Ascending aorta (tissue), 2 donors: ENCODE measurements at regions not wholly inside any gene's neighbourhood (a gene's known extent, or its start where the extent isn't known, plus 50 kb on each side); places are given as distances from the start of the nearest gene placed in this dataset.

Experiments used
- DNase-seq, 2 donors: peaks; one replicate each; pipeline ENCODE4 v3.0.0-alpha.2; 2019; ENCODE audit warnings: low spot score in 2 of 2
- H3K27ac ChIP-seq, 2 donors: fragments of 200-600 bp; sonication (generic); one replicate each; pipeline ENCODE4 v1.5.1; 2016 to 2017; ENCODE audit warnings: mild to moderate bottlenecking in 1 of 2
- H3K27me3 ChIP-seq: fragments of 200-600 bp; sonication (generic); one replicate; pipeline ENCODE4 v1.5.1; 2017
- H3K36me3 ChIP-seq, 2 donors: fragments of 200-600 bp; sonication (generic); one replicate each; pipeline ENCODE4 v1.5.1; 2016
- H3K4me1 ChIP-seq, 2 donors: fragments of 200-600 bp; sonication (generic); one replicate each; pipeline ENCODE4 v1.5.1; 2016 to 2017; ENCODE audit warnings: mild to moderate bottlenecking in 1 of 2
- H3K4me3 ChIP-seq, 2 donors: fragments of 200-600 bp; sonication (generic); one replicate each; pipeline ENCODE4 v1.5.1; 2016 to 2017; ENCODE audit warnings: mild to moderate bottlenecking in 1 of 2
- H3K9me3 ChIP-seq, 2 donors: fragments of 200-600 bp; sonication (generic); one replicate each; pipeline ENCODE4 v1.5.1; 2016
- CTCF ChIP-seq, 3 experiments: fragments of 200-600 bp in 2 of 3; fragments of 450-650 bp in 1 of 3; sonication (generic) in 2 of 3; IDR thresholded peaks; one replicate each; pipeline ENCODE4 v1.5.1; 2016 to 2019; ENCODE audit warnings: antibody characterized with exemption in 3 of 3, mild to moderate bottlenecking in 1 of 3, moderate library complexity in 1 of 3
- intact Hi-C: fragments of 100-400 bp; cut with DNase I; formaldehyde crosslinking; loops from one replicate; pipeline ENCODE4 v1.15.1; 2023

- no peak for DNase-seq
- no peaks in the 10 kb centered on the region for H3K9me3 ChIP-seq
- intact Hi-C loops, result no loop called here
- H3K27me3 ChIP-seq, result no peaks in the 10 kb centered on the region
- H3K27ac ChIP-seq, result no peak overlapping the region
- no peak for TF ChIP-seq CTCF (IDR thresholded peaks at IDR 0.05)
- no peak overlapping the region for H3K4me3 ChIP-seq
- no peaks in the 10 kb centered on the region for H3K36me3 ChIP-seq
- H3K4me1 ChIP-seq, result no peaks in the 10 kb centered on the region
Observed at GRCh38 chr12:66879409-66879808, 200.5 kb upstream of the GRIP1 start.

- DNase-seq, result no peak
- intact Hi-C loops, result no loop called here
- TF ChIP-seq CTCF (IDR thresholded peaks at IDR 0.05), result no peak
- Histone ChIP-seq H3K4me3 (no peak overlapping the region), H3K27ac (no peak overlapping the region), H3K4me1 (no peaks in the 10 kb centered on the region), H3K9me3 (no peaks in the 10 kb centered on the region), H3K36me3 (no peaks in the 10 kb centered on the region), H3K27me3 (no peaks in the 10 kb centered on the region)
Observed at GRCh38 chr12:66881386-66881785, 202.5 kb upstream of the GRIP1 start.

GRCh38 chr12:66884091-66884490, 205.2 kb upstream of the GRIP1 start:
- no peak for DNase-seq
- intact Hi-C loops, result no loop called here
- no peaks in the 10 kb centered on the region for H3K36me3 ChIP-seq
- H3K4me1 ChIP-seq, result no peaks in the 10 kb centered on the region
- no peak overlapping the region for H3K27ac ChIP-seq
- no peaks in the 10 kb centered on the region for H3K27me3 ChIP-seq
- no peak for TF ChIP-seq CTCF (IDR thresholded peaks at IDR 0.05)
- no peaks in the 10 kb centered on the region for H3K9me3 ChIP-seq
- H3K4me3 ChIP-seq, result no peak overlapping the region

GRCh38 chr12:66885115-66885875, 206.4 kb upstream of the GRIP1 start:
- no peaks in the 10 kb centered on the region for H3K9me3 ChIP-seq
- H3K4me1 ChIP-seq, result no peaks in the 10 kb centered on the region
- no peaks in the 10 kb centered on the region for H3K27me3 ChIP-seq
- intact Hi-C loops, result no loop called here
- H3K4me3 ChIP-seq, result no peak overlapping the region
- TF ChIP-seq CTCF (IDR thresholded peaks at IDR 0.05), result no peak
- H3K27ac ChIP-seq, result no peak overlapping the region
- H3K36me3 ChIP-seq, result no peaks in the 10 kb centered on the region
- DNase-seq, result no peak

GRCh38 chr12:66896797-66897196, 217.9 kb upstream of the GRIP1 start:
- DNase-seq, result no peak
- Histone ChIP-seq H3K9me3 (no peaks in the 10 kb centered on the region), H3K36me3 (no peaks in the 10 kb centered on the region), H3K4me1 (no peaks in the 10 kb centered on the region), H3K4me3 (no peak overlapping the region), H3K27me3 (no peaks in the 10 kb centered on the region), H3K27ac (no peak overlapping the region)
- no peak for TF ChIP-seq CTCF (IDR thresholded peaks at IDR 0.05)
- intact Hi-C loops, result no loop called here
